GM18511 (cell line): ENCODE measurements at regions not wholly inside any gene's neighbourhood (a gene's known extent, or its start where the extent isn't known, plus 50 kb on each side); places are given as distances from the start of the nearest gene placed in this dataset.

ENCODE experiments used
- ATAC-seq: cut with Tn5 transposase; IDR thresholded peaks from one replicate; pipeline ENCODE4 v1.9.1; 2021; ENCODE audit warnings: mild to moderate bottlenecking, moderate library complexity; ENCODE audit not compliant: unreplicated experiment

GRCh38 chr10:130997267-130998045 is 314.1 kb downstream of the TCERG1L start:
- ATAC-seq = no peak

GRCh38 chr10:130998046-130998435 is 313.5 kb downstream of the TCERG1L start:
- no peak for ATAC-seq

- ATAC-seq = no peak
Observed at GRCh38 chr10:130998642-130999041, 312.9 kb downstream of the TCERG1L start.

GRCh38 chr10:130999376-131000202 is 311.9 kb downstream of the TCERG1L start:
- ATAC-seq = no peak

- ATAC-seq = no peak
Observed at GRCh38 chr10:131000244-131000643, 311.3 kb downstream of the TCERG1L start.

- no peak for ATAC-seq
Observed at GRCh38 chr10:131000743-131001142, 310.8 kb downstream of the TCERG1L start.

GRCh38 chr10:131001438-131001837 is 310.1 kb downstream of the TCERG1L start:
- ATAC-seq = no peak

GRCh38 chr10:131002031-131002861 is 309.3 kb downstream of the TCERG1L start:
- no peak for ATAC-seq

GRCh38 chr10:131003455-131003854 is 308.1 kb downstream of the TCERG1L start:
- no peak for ATAC-seq

- no peak for ATAC-seq
Observed at GRCh38 chr10:131004276-131004675, 307.2 kb downstream of the TCERG1L start.

- no peak for ATAC-seq
Observed at GRCh38 chr10:131006458-131007256, 304.9 kb downstream of the TCERG1L start.

GRCh38 chr10:131009791-131010190 is 301.7 kb downstream of the TCERG1L start:
- ATAC-seq = no peak

GRCh38 chr10:131010965-131011575 is 300.5 kb downstream of the TCERG1L start:
- ATAC-seq = no peak

GRCh38 chr10:131011936-131012640 is 299.4 kb downstream of the TCERG1L start:
- ATAC-seq = no peak

GRCh38 chr10:131012641-131012985 is 298.9 kb downstream of the TCERG1L start:
- no peak for ATAC-seq

GRCh38 chr10:131013281-131013912 is 298.1 kb downstream of the TCERG1L start:
- ATAC-seq = no peak

- no peak for ATAC-seq
Observed at GRCh38 chr10:131014271-131014670, 297.2 kb downstream of the TCERG1L start.

GRCh38 chr10:131015271-131015670 is 296.2 kb downstream of the TCERG1L start:
- ATAC-seq = no peak

- ATAC-seq = no peak
Observed at GRCh38 chr10:131016556-131016955, 295.0 kb downstream of the TCERG1L start.
